GM12874 (cell line): ENCODE measurements at regions not wholly inside any gene's neighbourhood (a gene's known extent, or its start where the extent isn't known, plus 50 kb on each side); places are given as distances from the start of the nearest gene placed in this dataset.

Experiments
- CTCF ChIP-seq: IDR thresholded peaks from 2 replicates; pipeline ENCODE4 v1.5.1; 2011; ENCODE audit warnings: low read depth, mild to moderate bottlenecking, control low read depth, low read length, moderate library complexity; ENCODE audit not compliant: insufficient read depth

DNA sequence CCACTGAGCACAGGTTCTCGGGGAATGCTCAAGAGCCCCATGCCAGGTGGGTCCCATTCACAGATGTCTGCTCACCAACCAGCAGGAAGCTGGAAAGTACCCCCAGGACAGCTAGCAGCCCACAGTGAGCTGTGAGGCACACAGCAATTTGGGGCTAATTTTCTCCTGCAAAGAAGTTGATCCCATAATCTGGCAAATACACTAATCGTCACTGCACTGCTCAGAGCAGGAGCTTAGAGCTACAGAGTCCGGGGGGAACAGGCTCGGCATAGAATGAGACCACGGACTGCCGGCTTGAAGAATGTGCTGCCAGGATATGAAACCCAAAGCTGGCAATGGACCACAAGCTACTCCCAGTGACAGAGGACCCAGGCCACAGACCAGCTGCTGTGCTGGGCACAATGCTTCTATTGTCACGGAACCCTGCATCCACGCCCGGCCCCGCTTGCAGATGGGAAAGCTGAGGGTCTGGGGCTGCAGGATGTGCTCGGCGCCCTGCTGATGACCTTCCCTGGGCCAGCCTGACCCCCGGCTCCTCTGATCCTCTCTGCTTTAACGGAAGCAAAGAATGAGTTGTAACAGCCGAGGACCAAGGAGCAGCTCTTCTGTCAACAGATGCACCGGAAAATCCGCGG is 239.7 kb downstream of the CTTN start:
- TF ChIP-seq CTCF = no peak

- TF ChIP-seq CTCF = no peak
These were observed 242.1 kb downstream of the CTTN start for GRCh38 chr11:70640408-70640807.

GRCh38 chr11:70641369-70641768 is 243.0 kb downstream of the CTTN start:
- no peak for TF ChIP-seq CTCF

DNA sequence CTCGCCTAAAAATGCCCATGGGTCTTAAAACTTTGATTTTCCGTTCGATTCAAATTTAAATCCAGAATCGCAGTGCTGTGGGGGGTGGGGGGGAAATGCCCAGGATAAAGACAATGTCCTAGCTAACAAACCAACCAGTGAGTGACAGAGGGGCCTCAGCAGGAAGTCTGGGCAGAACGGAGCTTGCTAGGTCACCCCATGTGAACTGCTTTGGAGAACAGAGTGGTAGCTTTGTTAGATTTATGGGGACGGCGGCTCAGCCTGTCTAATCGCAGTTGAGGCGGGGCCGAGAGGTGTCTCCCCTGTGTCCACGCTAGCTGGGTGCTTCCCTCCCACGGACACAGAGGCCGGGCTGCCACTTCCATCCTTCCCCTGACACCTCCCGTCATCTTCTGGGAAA is 243.9 kb downstream of the CTTN start:
- TF ChIP-seq CTCF = no peak

DNA sequence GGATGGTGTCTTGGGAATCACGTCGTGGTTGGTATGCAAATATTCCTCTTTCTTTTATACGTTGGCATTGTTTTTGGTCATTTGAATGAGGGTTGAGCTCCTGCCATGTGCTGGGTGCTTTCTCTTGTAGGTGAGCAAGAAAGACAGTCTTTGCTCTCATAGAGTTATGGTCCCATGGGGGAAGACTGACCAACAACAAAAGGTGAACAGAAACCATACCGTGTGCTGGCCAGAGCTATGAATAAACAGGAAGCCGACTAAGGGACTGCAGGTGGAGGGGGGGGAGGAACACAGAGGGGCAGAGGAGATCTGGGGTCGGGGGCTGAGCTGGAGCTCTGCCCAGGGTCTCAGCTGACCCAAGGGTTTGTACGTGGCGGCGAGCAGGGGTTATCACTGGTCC is 245.3 kb downstream of the CTTN start:
- TF ChIP-seq CTCF = no peak

DNA sequence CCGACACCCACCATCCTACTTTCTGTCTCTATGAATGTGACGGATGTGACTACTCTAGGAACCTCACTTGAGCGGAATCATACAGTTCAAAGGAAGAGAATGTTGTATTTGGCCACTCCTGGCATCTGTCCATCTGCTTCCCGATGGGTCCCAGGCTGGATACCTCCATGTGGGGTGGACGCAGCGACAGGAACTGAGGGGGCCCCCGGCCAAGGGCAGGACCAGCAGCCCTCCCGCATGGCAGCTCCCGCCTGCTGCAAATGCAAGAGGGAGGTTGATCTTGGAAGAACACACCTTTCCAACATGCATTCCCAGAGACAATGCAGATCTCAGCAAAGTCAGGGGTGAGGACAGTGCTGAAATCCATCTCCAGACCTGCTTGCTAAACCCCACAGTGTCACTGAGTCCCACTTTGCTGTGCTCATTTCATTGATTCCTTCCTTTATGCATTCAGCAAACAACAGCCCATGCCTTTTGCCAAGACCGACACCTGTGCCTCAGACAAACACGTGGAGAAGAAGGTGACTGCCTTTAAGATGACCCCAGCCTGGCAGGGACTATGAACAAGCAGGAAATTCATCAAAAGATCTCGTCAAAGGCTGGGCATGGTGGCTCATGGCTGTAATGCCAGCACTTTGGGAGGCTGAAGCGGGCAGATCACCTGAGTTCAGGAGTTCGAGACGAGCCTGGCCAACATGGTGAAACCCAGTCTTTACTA is 246.2 kb downstream of the CTTN start:
- no peak for TF ChIP-seq CTCF

DNA sequence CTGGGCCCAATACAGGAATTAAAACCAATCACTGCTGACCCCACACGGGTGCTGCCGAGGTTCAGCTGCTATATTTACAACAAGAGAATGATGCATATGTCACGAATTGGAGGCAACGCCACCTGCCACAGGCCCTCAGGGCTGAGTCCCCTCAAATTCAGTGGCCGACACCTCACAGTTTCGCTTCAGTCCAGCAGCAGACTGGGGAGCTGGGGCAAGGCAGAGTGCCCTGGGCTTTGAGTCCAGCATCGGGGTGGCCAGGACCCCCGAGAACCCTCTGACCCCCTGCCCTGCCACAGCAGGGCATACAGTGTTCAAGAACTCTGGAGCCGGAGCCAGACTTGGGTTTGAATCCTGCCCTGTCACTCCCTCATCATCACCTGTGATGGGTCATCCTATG is 247.2 kb downstream of the CTTN start:
- TF ChIP-seq CTCF = no peak
